MCF 10A (cell line): ENCODE measurements at regions not wholly inside any gene's neighbourhood (a gene's known extent, or its start where the extent isn't known, plus 50 kb on each side); places are given as distances from the start of the nearest gene placed in this dataset.

Source experiments
- BruUV-seq: library from RNA; stranded (reverse); fragments of 400-500 nt; replicated peaks from 2 replicates; lab custom pipeline; 2021; lab: Mats Ljungman, UMichigan
- CTCF ChIA-PET: fragments of 300-600 bp; sonication (Branson Sonifier 250); formaldehyde crosslinking; extraction: SDS; loops from one replicate; lab custom pipeline; 2021; ENCODE audit warnings: antibody characterized with exemption, inconsistent platforms; lab: Yijun Ruan, JAX
- POLR2A ChIA-PET: fragments of 300-600, 350-650 bp; sonication (Branson Sonifier 250); formaldehyde crosslinking; extraction: SDS; loops from one replicate; lab custom pipeline; 2020; ENCODE audit warnings: antibody characterized with exemption, inconsistent platforms; lab: Yijun Ruan, JAX
- DNase-seq: peaks from one replicate; pipeline ENCODE4 v3.0.0-alpha.2; 2018; ENCODE audit not compliant: unreplicated experiment
- H3K27ac Mint-ChIP-seq: one replicate; pipeline ENCODE4 v1.8.0; 2022; ENCODE audit warnings: mild to moderate bottlenecking, low read depth, mixed read lengths; ENCODE audit not compliant: unreplicated experiment
- H3K27me3 Mint-ChIP-seq: one replicate; pipeline ENCODE4 v1.8.0; 2022; ENCODE audit warnings: mixed read lengths; ENCODE audit not compliant: insufficient read depth, unreplicated experiment
- H3K36me3 Mint-ChIP-seq: one replicate; pipeline ENCODE4 v1.8.0; 2022; ENCODE audit warnings: mild to moderate bottlenecking, moderate library complexity, mixed read lengths; ENCODE audit not compliant: insufficient read depth, unreplicated experiment
- H3K4me1 Mint-ChIP-seq: one replicate; pipeline ENCODE4 v1.8.0; 2022; ENCODE audit warnings: mixed read lengths; ENCODE audit not compliant: insufficient read depth, unreplicated experiment
- H3K4me3 Mint-ChIP-seq: one replicate; pipeline ENCODE4 v1.8.0; 2022; ENCODE audit warnings: mild to moderate bottlenecking, moderate library complexity, mixed read lengths; ENCODE audit not compliant: unreplicated experiment
- H3K9me3 Mint-ChIP-seq: one replicate; pipeline ENCODE4 v1.8.0; 2022; ENCODE audit warnings: mixed read lengths; ENCODE audit not compliant: unreplicated experiment
- CTCF ChIP-seq: fragments of 200-600 bp; IDR thresholded peaks from one replicate; pipeline ENCODE4 v1.8.0; 2022; ENCODE audit warnings: antibody characterized with exemption, mild to moderate bottlenecking; ENCODE audit not compliant: unreplicated experiment
- intact Hi-C: fragments of 100-400 bp; cut with micrococcal nuclease; formaldehyde crosslinking; loops from 2 replicates; pipeline ENCODE4 v1.14.1; 2022

DNA sequence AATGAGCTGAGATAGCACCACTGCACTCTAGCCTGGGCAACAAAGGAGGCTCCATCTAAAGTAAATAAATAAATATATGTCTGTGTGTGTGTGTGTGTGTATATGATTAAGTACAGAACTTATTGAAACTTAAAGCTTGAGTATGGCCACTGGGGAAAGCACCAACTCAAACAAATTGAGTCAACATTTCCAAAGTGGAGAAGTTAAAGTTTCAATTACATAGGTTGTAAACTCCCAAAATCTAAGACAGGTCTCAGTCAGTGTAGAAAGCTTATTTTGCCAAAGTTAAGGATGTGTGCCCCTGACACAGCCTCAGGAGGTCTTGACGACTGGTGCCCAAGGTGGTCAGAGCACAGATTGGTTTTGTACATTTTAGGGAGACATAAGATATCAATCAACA lies 458.9 kb upstream of the RGS18 start:
- no TSS peak for BruUV-seq
- POLR2A ChIA-PET, result interaction anchor here (0.5 kb wide), 1 partner anchor 124 kb away, joined by 3 read pairs; no protein-coding TSS in a partner anchor
- CTCF ChIA-PET, result interaction anchor here (0.6 kb wide), 1 partner anchor 294 kb away, joined by 3 read pairs; no protein-coding TSS in a partner anchor
- Mint-ChIP-seq H3K27me3 (no peaks in the 10 kb centered on the region), H3K36me3 (no peaks in the 10 kb centered on the region), H3K4me3 (no peak overlapping the region), H3K4me1 (no peaks in the 10 kb centered on the region), H3K27ac (no peak overlapping the region), H3K9me3 (no peaks in the 10 kb centered on the region)
- intact Hi-C loops, result no loop called here
- TF ChIP-seq CTCF, result no peak
- no peak for DNase-seq

DNA sequence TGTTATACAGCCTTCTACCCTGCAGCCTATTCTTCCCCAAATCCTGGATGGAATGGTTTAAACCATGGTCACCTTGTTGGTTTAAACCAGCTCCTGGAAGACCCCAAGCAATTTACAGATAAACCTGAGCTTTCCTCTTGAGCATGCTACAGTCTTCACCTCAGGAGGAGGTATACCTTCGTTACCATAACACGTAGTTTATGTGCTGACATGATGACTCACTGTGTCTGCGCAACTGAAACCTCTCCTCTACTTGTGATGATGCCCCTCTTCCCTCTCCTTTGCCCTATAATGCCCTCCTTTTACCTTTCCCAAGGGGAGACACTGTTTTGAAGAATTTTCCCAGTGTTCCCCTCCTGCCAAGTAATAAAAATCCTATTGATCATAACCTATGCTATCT lies 457.3 kb upstream of the RGS18 start:
- intact Hi-C loops, result no loop called here
- ChIA-PET CTCF (no interaction called here), POLR2A (no interaction called here)
- Mint-ChIP-seq H3K4me1 (no peaks in the 10 kb centered on the region), H3K36me3 (no peaks in the 10 kb centered on the region), H3K27ac (no peak overlapping the region), H3K9me3 (no peaks in the 10 kb centered on the region), H3K4me3 (no peak overlapping the region), H3K27me3 (no peaks in the 10 kb centered on the region)
- BruUV-seq, result no TSS peak
- no peak for TF ChIP-seq CTCF
- no peak for DNase-seq

DNA sequence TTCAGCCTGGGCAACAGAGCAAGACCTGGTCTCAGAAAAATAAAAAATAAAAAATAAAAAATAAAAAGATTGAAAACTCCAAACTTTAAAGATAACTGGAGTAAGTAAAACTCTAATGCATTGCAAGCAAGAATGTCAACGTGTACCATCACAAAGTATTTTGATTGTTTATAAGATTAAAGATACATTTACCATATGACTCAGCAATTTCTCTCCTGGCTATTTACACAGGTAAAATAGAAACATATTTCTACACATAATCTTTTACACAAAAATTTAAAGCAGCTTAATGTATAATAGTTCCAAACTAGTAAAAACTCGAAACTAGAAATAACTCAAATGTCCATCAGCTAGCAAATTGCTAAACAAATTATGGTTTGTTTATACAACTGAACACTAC lies 456.1 kb upstream of the RGS18 start:
- CTCF ChIA-PET, result interaction anchor here (0.7 to 1.1 kb wide), 2 partner anchors 9 to 113 kb away, joined by 3 read pairs; no protein-coding TSS in a partner anchor
- H3K27me3 Mint-ChIP-seq, result no peaks in the 10 kb centered on the region
- H3K4me3 Mint-ChIP-seq, result no peak overlapping the region
- no TSS peak for BruUV-seq
- no peak overlapping the region for H3K27ac Mint-ChIP-seq
- no peak for TF ChIP-seq CTCF
- POLR2A ChIA-PET, result no interaction called here
- intact Hi-C loops, result no loop called here
- H3K9me3 Mint-ChIP-seq, result no peaks in the 10 kb centered on the region
- no peaks in the 10 kb centered on the region for H3K4me1 Mint-ChIP-seq
- DNase-seq, result no peak
- H3K36me3 Mint-ChIP-seq, result no peaks in the 10 kb centered on the region

DNA sequence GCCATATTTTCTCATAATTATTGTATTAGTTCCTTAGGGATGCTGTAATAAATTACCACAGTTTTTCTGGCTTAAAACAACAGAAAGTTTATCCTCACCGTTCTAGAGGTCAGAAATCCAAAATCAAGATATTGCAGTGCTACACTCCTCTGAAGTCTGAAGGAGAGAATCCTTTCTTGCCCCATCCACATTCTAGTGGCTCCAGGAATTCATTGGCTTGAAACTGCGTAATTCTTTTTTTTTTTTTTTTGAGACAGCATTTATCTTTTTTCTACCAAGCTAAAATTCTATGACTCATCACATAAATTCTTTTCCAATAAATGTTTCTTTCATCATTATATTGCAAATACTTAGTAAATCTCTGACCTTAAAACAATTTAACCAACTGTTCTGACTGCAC lies 451.0 kb upstream of the RGS18 start:
- H3K27me3 Mint-ChIP-seq, result no peaks in the 10 kb centered on the region
- no peak overlapping the region for H3K4me3 Mint-ChIP-seq
- no peak overlapping the region for H3K27ac Mint-ChIP-seq
- no TSS peak for BruUV-seq
- no peaks in the 10 kb centered on the region for H3K4me1 Mint-ChIP-seq
- intact Hi-C loops, result no loop called here
- TF ChIP-seq CTCF, result no peak
- no peaks in the 10 kb centered on the region for H3K9me3 Mint-ChIP-seq
- ChIA-PET CTCF (no interaction called here), POLR2A (no interaction called here)
- no peak for DNase-seq
- H3K36me3 Mint-ChIP-seq, result no peaks in the 10 kb centered on the region
